GM21390 (cell line): ENCODE measurements at regions not wholly inside any gene's neighbourhood (a gene's known extent, or its start where the extent isn't known, plus 50 kb on each side); places are given as distances from the start of the nearest gene placed in this dataset.
"Not testable (repeated sequence)": the region's sequence is repeated elsewhere in the genome, so short reads cannot be mapped to it uniquely, and the experiment has no call there.

ENCODE experiments used
- ATAC-seq: cut with Tn5 transposase; IDR thresholded peaks from one replicate; pipeline ENCODE4 v1.9.1; 2021; ENCODE audit not compliant: unreplicated experiment

DNA sequence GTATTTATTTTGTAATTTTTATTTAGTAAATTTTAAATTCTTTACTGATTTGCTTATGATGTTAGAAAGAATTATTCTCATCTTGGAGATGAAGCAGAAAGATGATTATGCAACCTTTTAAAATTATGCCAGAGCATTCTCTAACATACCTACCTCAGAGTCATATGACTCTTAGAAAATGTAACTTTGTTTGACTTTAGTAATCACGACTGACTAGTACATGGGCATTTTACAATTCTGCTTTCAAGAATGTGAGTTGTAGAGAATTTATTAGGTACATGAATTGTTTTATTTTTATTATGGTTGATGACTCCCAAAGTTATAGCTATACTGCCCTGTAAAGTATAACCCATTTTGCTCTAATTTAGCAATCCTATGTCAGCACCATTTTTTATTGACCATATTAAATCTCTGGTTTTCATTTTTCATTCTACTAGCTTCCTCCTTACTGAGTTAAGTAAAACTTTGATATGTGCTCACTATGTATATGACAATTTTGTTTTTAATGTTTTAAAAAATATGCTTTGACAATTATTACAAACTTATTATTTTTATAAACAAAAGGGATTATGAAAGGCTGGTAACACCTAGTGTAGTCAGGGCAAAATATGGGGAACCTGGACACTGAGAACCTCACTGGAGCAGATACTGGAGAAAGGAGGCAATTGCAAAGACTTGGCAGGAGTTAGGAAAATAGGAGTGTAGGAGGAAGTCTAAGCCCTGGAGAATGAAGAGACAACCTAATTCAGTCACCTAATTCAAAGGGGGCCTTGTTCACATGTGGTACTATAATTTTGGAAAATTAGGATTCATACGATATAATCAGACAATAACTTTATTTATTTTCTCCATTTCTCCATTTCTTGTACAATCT, 249.7 kb upstream of the DAB2 start:
- no peak for ATAC-seq

DNA sequence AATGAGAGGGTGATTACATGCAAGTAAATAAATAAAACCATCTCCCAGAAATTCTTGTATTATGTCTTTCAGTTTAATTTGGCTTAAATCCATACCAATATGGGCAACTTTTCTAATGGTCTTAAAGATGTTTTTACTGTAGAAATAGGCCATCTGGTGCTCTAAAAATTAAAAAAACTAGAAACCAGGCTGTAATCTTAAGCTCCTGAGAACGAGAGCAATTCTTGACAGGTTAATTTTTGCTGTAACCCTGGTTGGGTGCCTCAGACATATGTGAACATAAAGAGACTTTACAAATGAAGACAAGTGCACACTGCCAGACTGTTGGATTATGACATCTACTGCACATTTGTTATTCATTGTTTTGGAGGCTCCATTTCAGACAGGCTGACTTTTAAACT, 246.8 kb upstream of the DAB2 start:
- no peak for ATAC-seq

DNA sequence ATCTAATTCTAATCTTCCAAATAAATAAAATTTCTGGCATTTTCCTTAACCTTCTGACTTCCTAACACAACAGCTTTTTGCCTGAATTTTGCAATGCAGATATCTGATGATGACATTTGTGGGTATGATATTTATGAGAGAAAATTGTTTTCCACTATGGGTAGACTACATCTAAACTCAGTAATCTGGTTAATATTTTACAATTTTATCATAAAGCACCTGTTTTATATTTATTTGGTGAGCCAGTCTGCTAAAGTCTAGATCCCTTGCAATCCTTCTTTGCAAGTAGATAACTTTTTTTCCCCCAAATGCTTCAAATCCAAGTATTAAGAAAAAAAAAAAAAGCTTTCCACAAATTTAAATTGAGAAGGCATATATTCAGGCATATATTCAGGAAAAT, 246.2 kb upstream of the DAB2 start:
- no peak for ATAC-seq

DNA sequence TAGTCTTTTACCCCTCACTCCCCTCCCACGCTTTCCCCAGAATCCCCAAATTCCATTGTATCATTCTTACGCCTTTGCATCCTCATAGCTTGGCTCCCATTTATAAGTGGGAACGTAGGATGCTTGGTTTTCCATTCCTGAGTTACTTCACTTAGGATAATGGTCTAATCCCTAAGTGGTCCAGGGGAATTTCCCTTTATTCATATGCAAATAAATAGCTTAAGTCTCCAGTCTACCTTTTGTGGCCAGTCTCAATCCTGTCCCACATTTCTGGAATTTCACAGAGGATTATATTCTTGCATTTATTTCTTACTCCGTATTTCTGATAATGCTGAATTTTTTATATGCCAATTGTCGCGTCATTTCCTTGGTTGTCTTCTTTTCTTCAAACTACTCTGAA, 245.6 kb upstream of the DAB2 start:
- ATAC-seq = no peak

DNA sequence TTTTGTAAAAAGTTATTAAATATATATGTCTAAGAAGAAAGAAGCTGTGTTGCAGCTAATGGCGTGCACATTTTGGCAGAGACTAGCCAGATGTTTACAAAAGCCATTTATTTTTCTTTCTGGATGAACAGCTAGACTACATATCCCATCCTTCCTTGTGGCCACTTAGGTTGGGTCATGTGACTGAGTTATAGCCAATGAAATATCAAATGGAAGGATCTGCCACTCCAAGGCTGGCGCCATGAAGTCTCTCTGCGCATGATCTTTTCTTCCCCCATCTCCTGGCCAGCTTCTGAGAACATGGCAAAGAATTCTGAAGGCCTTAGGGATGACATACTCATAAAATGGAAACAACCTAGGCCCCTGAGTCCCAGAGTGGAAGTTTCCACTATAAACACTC, 244.2 kb upstream of the DAB2 start:
- ATAC-seq = no peak

DNA sequence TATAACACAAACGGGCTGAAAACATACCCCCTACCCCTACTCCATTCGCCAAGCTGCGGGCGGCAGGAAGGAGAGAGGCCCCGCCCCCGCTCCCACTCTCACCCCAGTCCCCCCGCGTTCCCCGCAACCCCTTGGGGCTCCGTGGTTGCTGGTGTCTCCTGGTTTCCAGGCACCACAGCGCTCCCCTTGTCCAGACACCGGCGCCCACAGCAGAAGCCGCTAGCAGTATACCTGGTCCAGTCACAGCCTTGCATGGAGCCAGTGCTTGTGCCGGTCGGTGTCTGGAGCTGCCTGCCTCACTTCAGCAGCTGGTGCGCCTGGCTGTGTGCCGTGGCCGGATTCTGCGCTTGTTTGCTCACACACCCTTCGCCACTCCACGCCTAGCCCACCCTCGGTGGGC, 240.5 kb upstream of the DAB2 start:
- ATAC-seq = no peak

DNA sequence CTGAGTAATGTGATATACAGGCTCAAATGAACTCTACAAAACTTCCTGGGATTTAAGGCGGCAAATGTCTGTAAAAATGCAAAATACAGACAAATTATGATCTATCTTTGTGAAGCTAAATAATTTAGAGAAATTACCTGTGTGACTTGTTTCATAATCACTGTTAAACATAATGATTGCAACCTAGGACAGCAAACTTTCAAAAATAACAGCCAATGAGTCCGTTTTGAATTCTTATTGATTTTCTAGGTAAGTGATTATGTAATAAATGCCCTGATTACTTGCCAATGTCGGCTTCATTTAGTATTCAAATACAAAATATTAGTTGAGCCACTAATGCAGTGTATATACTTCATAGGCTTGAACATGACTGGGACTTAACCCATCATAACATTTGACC, 238.2 kb upstream of the DAB2 start:
- no peak for ATAC-seq

DNA sequence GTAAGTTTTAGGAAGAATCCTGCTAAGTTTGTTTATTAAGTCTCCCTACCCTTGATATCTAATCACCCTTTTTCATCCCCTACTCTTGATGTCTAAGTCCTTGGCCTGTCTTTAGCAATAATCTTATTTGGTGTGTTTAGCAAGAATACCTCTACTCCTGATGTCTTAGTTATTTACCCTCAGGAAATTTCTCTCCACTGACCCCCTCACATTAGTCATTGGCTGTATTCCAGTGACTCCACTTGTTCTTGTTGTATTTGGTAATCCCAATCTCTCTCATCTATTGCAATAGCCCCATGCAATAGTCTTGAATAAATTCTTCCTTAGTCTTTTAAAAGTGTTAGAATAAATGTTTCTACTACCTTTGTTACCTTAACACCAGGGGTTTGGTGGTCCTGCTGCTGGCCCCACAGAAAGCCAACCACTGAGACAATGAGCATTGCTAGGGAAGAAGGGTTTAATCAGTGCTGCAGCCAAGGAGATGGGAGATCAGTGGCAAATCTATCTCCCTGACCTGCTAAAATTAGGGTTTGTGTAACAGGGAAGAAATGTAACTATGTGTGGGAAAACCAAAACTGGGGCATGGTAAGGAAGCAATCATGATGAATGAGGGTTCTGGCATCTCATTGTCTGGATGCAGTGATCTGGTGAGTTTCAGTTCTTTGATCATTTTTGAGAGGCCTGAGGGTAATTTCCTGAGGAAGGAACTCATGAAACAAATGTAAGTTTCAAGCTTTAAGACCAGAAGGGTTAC, 236.4 kb upstream of the DAB2 start:
- ATAC-seq = no peak

DNA sequence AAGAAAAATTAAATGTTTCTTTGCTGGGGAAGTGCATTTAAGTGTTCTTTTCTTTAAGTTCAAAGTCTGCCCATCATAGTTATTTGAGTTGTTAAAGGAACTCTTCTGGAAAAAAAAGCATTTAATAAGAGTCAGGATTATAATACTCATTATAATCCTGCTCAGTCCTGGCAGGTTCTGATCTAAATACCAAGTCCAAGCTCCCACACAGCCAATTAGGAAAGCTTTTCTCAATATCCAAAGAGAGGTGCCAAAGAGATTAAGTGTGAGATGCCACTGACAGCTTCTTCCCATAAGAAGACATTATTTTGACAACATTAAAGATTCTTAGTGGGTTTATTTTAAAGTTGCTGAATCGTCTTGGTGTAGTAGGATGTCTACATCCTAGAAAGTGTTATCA, 235.2 kb upstream of the DAB2 start:
- no peak for ATAC-seq

DNA sequence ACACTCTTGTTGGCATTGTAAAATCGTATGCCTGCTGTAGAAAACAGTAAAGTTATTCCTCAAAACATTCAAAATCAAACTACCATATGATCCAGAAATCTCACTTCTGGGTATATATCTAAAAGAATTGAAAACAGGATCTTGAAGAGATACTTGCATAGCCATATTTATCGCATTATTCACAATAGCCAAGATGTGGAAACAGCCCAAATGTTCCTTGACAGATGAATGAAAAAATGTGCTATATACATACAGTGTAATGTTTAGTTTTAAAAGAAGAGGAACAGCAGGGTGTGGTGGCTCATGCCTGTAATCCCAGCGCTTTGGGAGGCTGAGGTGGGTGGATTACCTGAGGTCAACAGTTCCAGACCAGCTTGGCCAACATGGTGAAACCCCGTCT, 234.1 kb upstream of the DAB2 start:
- no peak for ATAC-seq

DNA sequence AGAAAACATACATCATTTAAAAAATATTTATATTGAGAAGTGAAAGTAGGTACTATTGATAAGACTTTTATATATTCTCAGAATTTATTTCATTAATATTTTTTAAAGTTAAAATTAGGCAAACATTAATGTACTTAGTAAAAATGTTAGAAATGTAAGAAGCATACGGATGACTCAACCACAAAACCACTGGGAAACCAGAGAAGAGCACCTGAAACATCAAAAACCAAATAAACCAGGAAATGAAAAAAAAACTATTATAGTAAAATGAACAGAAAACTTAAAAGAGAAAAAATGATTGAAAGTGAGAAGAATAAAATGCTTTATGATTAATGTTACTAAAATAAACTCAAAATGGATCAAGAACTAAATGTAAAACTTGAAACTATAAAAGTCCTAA, 233.2 kb upstream of the DAB2 start:
- ATAC-seq = no peak

DNA sequence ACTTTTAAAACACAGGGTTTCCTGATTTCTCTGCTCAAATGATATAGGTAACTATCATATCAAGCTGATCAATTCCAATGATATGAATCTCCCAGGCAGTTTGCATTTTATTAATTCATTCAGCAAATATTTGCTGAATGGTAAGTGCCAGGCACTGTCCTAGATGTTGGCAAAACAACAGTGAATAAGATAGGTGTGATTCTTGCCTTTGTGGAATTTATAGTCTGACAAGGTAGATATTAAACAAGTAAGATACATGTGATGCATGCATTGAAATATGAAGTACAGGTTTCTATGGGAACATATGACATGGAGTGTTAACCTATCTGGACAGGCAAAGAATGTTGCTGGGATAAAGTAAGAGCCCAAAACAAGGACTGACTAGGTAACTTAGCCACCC, 231.8 kb upstream of the DAB2 start:
- no peak for ATAC-seq

DNA sequence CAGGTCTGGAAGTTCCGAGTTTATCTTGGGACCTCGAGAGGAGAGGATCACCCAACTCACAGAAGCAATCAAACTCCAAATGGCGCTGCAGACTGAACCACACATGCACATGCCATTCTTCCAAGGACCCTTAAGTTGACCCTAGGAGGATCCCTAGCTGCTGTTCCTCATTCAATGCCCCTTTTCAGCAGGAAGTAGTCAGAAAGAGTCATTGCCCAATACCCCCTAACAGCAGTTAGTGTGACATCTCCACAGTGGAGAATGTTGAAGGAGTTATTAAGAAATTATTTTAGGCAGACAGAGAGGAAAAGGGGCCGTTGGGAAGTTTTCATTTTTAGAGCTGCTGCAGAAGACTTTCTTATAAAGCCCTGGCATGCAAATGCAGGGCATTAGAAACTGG, 229.9 kb upstream of the DAB2 start:
- ATAC-seq = no peak

DNA sequence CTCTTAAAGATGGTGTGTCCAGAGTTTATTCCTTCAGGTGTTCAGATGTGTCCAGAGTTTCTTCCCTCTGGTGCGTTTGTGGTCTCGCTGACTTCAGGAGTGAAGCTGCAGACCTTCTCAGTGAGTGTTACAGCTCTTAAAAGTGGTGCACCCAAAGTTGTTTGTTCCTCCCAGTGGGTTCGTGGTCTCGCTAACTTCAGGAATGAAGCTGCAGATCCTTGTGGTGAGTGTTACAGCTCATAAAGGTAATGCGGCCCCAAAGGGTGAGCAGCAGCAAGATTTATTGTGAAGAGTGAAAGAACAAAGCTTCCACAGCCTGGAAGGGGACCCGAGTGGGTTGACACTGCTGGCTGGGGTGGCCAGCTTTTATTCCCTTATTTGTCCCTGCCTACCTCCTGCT, 227.7 kb upstream of the DAB2 start:
- not testable (repeated sequence) for ATAC-seq

DNA sequence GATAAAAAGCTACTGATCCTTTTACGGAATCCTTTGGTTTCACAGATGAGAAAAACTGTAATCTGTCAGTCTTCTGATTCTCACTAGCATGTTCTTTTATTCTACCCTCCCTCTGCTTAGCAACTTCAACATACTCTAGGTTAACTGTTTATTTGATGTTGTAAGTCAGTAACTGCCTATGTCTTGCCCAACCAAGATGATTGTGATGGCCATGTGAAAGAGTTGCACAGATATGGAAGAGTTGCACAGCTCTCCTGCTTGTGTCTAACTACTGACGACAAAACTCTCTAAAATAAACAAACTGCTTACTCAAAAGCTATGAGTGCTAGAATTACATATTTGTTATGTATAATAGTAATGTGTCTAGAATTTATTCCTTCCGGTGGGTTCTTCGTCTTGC, 227.3 kb upstream of the DAB2 start:
- no peak for ATAC-seq

DNA sequence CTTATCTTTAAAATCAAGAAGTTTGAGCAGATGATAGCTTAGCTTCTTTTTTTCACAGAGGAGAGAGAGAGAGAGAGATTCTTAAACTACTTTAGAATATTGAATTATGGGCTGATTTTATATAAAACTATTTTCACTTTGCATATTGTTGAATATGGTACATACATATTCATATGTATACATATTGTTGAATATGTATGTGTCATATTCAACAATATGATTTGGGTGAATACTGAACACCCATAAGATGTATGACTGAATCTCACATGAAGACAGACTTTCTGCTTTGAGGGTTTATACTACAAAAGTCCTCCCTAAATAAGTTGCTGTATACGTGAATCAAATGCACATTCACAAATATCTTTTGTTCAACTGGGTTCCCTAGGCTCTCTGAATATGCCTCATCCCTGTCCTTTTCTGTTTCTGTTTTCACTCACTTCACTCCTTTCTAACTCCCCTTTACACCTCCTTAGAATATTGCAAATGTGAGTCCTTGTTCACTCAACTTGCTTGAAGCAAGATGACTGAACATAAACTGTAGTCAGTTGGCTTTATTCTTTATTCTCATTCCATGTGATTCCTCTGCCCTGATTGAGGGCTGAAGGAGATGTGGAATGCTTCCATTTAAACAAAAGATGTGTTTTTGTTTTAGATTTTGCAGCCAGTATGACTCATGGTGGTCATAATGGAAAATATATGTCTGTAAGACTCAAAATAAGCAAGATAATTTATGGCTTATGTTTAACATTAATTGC, 225.4 kb upstream of the DAB2 start:
- ATAC-seq = no peak

DNA sequence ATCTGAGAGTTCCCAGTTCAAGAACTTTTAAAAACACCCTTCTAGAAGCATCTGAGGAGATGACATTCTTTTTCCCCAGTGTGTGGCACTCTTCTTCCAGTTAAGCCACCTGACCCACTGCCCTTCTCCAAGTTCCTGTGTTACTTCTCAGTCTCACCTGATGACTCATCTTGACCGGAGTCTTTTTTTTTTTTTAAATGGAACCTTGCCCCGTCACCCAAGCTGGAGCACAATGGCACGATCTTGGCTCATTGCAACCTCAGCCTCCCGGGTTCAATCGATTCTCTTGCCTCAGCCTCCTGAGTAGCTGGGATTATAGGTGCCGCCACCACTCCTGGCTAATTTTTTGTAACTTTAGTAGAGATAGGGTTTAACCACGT, 224.1 kb upstream of the DAB2 start:
- peak; percentile 58 for ATAC-seq

DNA sequence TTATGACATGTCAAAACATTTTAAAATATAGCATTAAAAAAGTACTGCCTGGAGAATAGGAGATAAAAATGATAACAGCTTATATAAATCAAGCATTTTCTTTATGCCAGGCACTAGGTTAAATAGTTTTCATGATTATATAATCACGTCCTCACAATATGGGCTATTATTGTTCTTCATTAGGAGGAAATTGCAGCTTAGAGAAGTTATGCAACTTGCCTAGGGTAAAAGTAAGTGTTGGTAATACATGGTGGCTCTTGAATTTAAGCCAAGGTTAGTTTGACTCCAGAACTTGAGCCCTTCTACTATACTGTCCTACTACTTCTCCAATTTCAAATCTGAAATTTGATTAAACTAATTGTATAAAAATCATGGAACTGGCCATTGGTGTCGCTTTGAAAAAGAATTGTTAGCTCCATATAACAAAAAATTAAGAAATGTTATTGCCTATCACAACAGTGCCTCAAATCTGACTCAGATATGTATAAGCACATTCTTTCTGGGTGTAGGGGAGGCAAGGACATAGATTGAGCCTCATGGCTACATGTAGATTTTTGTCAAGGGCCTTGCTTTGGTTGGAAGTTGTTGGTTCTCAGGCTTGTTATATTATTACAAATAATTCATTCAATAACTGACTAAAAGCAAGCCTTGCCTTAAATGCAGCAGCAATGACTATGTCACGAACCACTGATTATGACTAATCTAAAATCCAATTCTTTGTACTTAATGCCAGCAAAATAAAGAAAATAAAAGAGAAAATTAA, 223.5 kb upstream of the DAB2 start:
- ATAC-seq = peak; percentile 3

DNA sequence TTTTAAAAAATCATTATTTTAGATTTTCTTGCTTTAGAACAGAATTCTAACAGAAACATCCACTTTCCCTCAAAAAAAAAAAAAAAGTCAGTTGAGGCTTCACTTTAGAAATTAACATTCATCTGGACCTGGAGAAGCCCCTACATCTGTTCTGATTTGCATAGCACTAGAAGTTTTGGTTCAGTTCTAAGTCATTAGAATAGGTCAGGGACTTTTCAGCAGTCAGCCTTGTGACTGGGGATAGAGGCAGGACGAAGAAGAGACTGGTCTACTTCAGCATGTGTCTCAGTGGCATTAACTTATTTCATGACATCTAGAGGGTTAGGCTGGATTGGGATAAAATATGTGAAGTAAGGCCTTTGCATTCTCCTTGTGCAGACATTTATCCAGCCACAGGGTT, 215.8 kb upstream of the DAB2 start:
- peak; percentile 67 for ATAC-seq

DNA sequence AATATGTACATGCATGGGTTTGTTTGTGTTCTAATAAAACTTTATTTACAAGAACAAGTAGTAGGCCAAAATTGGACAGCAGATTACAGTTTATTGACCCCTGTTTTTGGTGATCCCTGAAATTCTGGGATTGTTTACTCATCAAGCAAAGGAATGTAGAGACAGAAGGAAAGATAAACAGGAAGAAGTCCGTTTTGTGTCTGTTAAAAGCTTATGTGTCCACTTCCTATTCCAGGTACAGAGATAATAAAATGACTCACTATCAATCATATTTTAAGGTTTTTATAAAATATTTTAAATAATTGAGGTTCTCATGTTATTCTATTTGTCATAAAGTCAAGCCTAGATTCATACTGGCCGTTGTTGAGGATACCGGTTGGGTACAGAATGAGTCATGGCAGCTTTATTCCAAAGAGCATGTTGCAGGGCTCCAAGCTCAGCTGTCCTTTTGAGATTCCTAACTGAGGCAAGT, 214.9 kb upstream of the DAB2 start:
- no peak for ATAC-seq

DNA sequence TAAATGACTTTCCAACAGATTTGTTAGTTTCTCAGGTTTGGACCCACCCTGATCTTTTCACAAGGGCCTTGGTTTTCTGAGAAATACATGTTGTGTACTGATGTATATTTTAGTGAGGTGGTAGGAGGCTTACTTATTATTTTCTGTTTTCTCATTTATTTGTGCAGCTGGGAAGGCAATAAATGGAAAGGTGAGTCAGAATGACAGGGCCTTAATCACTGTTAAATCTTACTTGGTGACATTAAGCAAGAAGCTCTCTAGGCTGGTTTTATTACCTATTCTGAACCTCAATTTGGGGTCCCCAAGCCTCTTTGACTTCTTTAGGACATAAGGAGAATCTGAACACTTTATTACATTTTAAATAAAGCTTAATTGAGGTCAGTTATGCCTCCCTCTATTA, 214.0 kb upstream of the DAB2 start:
- no peak for ATAC-seq
